Aorta (tissue), 5 donors: ENCODE measurements at regions not wholly inside any gene's neighbourhood (a gene's known extent, or its start where the extent isn't known, plus 50 kb on each side); places are given as distances from the start of the nearest gene placed in this dataset.
"Not testable (repeated sequence)": the region's sequence is repeated elsewhere in the genome, so short reads cannot be mapped to it uniquely, and the experiment has no call there.

Experiments
- ATAC-seq: fragments of 200-7000 bp; cut with Tn5 transposase; one replicate; pipeline ENCODE4 v1.9.1; 2022; ENCODE audit warnings: moderate library complexity; ENCODE audit not compliant: low FRiP score
- DNase-seq, 2 donors: peaks; one replicate each; pipeline ENCODE4 v3.0.0-alpha.2; 2020
- H3K27ac ChIP-seq, 2 donors: one replicate each; pipeline ENCODE4 v1.5.1; 2013; ENCODE audit warnings: low read length in 2 of 2, mild to moderate bottlenecking in 2 of 2, moderate library complexity in 2 of 2, control low read depth in 1 of 2, inconsistent platforms in 1 of 2, low read depth in 1 of 2
- H3K27me3 ChIP-seq, 2 donors: one replicate each; pipeline ENCODE4 v1.6.1; 2013; ENCODE audit warnings: control low read depth in 1 of 2, low read length in 1 of 2, mild to moderate bottlenecking in 1 of 2, moderate library complexity in 1 of 2; ENCODE audit not compliant: insufficient read depth in 2 of 2, control insufficient read depth in 1 of 2
- H3K36me3 ChIP-seq, 2 donors: one replicate each; pipeline ENCODE4 v1.6.1; 2013; ENCODE audit warnings: control low read depth in 1 of 2, low read length in 1 of 2, mild to moderate bottlenecking in 1 of 2; ENCODE audit not compliant: insufficient read depth in 2 of 2, control insufficient read depth in 1 of 2
- H3K4me1 ChIP-seq, 2 donors: one replicate each; pipeline ENCODE4 v1.6.1; 2013; ENCODE audit warnings: low read length in 2 of 2, control low read depth in 1 of 2, mild to moderate bottlenecking in 1 of 2, moderate library complexity in 1 of 2; ENCODE audit not compliant: insufficient read depth in 2 of 2, control insufficient read depth in 1 of 2
- H3K4me3 ChIP-seq, 2 donors: one replicate each; pipeline ENCODE4 v1.5.1; 2013; ENCODE audit warnings: low read length in 2 of 2, control low read depth in 1 of 2, mild to moderate bottlenecking in 1 of 2
- H3K9me3 ChIP-seq: one replicate; pipeline ENCODE4 v1.6.1; 2013; ENCODE audit warnings: mild to moderate bottlenecking, low read length; ENCODE audit not compliant: control insufficient read depth
- WGBS, 2 donors: extraction: QIAGEN DNeasy Blood & Tissue Kit; methylation state at CpG; one replicate each; pipeline ENCODE4 v1.1.7; 2013; 5-methylcytosine and 5-hydroxymethylcytosine counted together
- intact Hi-C, 2 donors: fragments of 100-400 bp; cut with DNase I; formaldehyde crosslinking; loops; one replicate each; pipeline versions ENCODE4 v1.14.2 to v1.15.0; 2022
- donor health status: healthy with polysubstance abuse.
- donor health status: Bipolar disorder and iron deficiency.
- donor health status: DM: no; HTN: no; CAD: no.
- donor health status: DM: no; HTN: no; CAD: no.
- donor health status: DM: yes; HTN: yes; CAD: no.

- intact Hi-C loops, result no loop called here
- DNase-seq (no peak), ATAC-seq (no peak)
- 84 to 94% methylated on average over 2 of the region's 2 CpGs for WGBS, 2 donors
- no peaks in the 10 kb centered on the region for H3K9me3 ChIP-seq
- H3K36me3 ChIP-seq, result no peaks in the 10 kb centered on the region
- H3K27me3 ChIP-seq, result no peaks in the 10 kb centered on the region
- H3K4me1 ChIP-seq, result no peaks in the 10 kb centered on the region
- H3K4me3 ChIP-seq, result no peak overlapping the region
- H3K27ac ChIP-seq, result no peak overlapping the region
These were observed 690.5 kb downstream of the C12orf50 start for GRCh38 chr12:87338681-87339080.

DNA sequence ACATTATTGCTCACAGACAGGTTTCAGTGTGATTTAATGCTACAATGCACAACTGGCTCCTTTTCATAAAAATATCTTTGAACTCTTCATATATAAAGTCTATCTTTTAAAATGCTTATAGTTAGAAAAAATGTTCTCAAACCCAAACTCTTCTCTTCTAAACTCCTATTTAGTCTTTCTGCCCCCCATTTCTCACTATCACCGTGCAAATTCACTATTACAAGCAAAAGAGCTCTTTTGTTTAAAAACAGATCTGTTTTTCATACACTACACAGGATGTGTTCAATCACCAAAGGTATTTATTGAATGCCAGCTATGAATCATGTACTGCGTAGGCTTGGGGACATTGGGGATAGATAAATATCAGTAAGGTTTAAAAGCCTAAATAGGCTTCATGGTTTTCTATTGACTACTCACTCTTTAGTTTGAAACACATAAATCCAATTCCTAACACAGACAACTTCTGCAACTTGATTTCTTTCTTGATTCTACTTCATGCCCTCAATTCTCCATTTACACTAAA lies 692.3 kb downstream of the C12orf50 start:
- H3K4me3 ChIP-seq, result no peak overlapping the region
- no peak overlapping the region for H3K27ac ChIP-seq
- no peaks in the 10 kb centered on the region for H3K27me3 ChIP-seq
- ATAC-seq (no peak), DNase-seq (no peak)
- no peaks in the 10 kb centered on the region for H3K9me3 ChIP-seq
- H3K36me3 ChIP-seq, result no peaks in the 10 kb centered on the region
- H3K4me1 ChIP-seq, result no peaks in the 10 kb centered on the region
- 64 to 65% methylated on average over 2 of the region's 2 CpGs for WGBS, 2 donors
- intact Hi-C loops, result no loop called here

- DNase-seq, result no peak
- 62 to 66% methylated on average over 5 of the region's 5 CpGs for WGBS, 2 donors
- H3K36me3 ChIP-seq, result no peaks in the 10 kb centered on the region
- H3K4me3 ChIP-seq, result no peak overlapping the region
- ATAC-seq, result no peak
- H3K9me3 ChIP-seq, result no peaks in the 10 kb centered on the region
- intact Hi-C loops, result no loop called here
- peaks cover 0 to 4% of the 10 kb centered on the region in 2 donors for H3K4me1 ChIP-seq
- no peaks in the 10 kb centered on the region for H3K27me3 ChIP-seq
- H3K27ac ChIP-seq, result no peak overlapping the region
These were observed 696.0 kb downstream of the C12orf50 start for GRCh38 chr12:87332987-87333726.

- H3K4me3 ChIP-seq, H3K9me3 ChIP-seq, H3K4me1 ChIP-seq, ATAC-seq, H3K36me3 ChIP-seq, H3K27me3 ChIP-seq, intact Hi-C loops, DNase-seq, H3K27ac ChIP-seq: not testable (repeated sequence)
- WGBS, 2 donors, result 97 to 98% methylated on average over 18 to 30 of the region's 30 CpGs
These were observed 699.1 kb downstream of the C12orf50 start for GRCh38 chr12:87330071-87330555.

- DNase-seq (no peak), ATAC-seq (no peak)
- WGBS, 2 donors, result 20 to 23% methylated on average over 2 of the region's 2 CpGs
- peaks cover 2 to 7% of the 10 kb centered on the region in 2 donors for H3K4me1 ChIP-seq
- H3K9me3 ChIP-seq, result no peaks in the 10 kb centered on the region
- H3K4me3 ChIP-seq, result no peak overlapping the region
- intact Hi-C loops, result loop anchor here in 1 of 2 donors (10.0 kb wide), 1 partner anchor 486 kb away; no protein-coding TSS in a partner anchor
- H3K36me3 ChIP-seq, result no peaks in the 10 kb centered on the region
- H3K27me3 ChIP-seq, result no peaks in the 10 kb centered on the region
- H3K27ac ChIP-seq, result peak overlapping the region in 1 of 2 donors; percentile 67
These were observed 699.9 kb downstream of the C12orf50 start for GRCh38 chr12:87329076-87329863.

GRCh38 chr12:87323369-87323768 lies 705.8 kb downstream of the C12orf50 start:
- no peak overlapping the region for H3K27ac ChIP-seq
- no peak overlapping the region for H3K4me3 ChIP-seq
- no peak for DNase-seq
- WGBS, 2 donors, result 3 to 8% methylated on average over 1 of the region's 1 CpG
- intact Hi-C loops, result loop anchor here in 1 of 2 donors (10.0 kb wide), 1 partner anchor 491 kb away; no protein-coding TSS in a partner anchor
- H3K27me3 ChIP-seq, result no peaks in the 10 kb centered on the region
- peaks cover 2 to 8% of the 10 kb centered on the region in 2 donors for H3K4me1 ChIP-seq
- H3K36me3 ChIP-seq, result no peaks in the 10 kb centered on the region
- peak; percentile 74 for ATAC-seq
- H3K9me3 ChIP-seq, result no peaks in the 10 kb centered on the region

DNA sequence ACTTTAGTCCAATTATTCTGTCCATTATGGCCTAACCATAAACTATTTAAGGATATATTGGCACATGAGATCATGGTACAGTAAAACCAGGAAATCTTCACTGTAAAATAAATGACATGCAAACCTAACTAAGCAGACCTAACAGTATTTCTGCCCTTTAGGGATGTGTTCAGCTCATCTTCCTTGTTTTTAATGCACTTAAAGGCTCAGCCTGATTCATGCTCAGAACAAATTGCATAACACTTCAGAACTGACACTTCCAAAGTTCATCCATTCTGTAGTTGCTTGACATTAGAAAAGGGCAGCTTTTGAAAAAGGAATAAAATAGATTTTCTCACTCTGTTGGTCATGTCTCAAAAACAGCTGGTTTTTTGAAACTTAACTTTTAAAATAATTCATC lies 708.5 kb downstream of the C12orf50 start:
- Histone ChIP-seq H3K27ac (no peak overlapping the region), H3K36me3 (no peaks in the 10 kb centered on the region), H3K27me3 (no peaks in the 10 kb centered on the region), H3K4me3 (no peak overlapping the region), H3K9me3 (no peaks in the 10 kb centered on the region), H3K4me1 (peaks cover 4 to 8% of the 10 kb centered on the region in 2 donors)
- intact Hi-C loops, result loop anchor here in 1 of 2 donors (10.0 kb wide), 1 partner anchor 494 kb away; no protein-coding TSS in a partner anchor
- no peak for DNase-seq
- ATAC-seq, result no peak

DNA sequence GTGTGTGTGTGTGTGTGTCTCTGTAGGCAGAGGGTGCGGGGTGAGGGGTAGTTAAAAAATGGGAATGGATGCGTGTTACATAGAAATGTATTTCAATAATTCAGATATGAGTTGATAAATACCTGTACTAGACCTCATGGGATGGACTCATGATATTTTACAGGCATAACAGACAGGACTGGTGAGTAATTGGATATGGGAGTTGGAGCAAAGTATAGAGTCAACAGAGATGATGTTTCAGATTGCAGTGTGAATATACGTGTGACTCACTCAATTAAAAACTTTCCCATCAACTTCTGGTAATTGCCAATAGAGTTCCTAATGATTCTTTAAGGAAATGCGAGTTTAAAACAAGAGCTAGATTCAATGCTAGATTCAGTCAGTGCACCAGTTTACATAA lies 711.9 kb downstream of the C12orf50 start:
- Histone ChIP-seq H3K4me1 (peaks cover 2 to 3% of the 10 kb centered on the region in 2 donors), H3K9me3 (no peaks in the 10 kb centered on the region), H3K36me3 (no peaks in the 10 kb centered on the region), H3K27me3 (no peaks in the 10 kb centered on the region), H3K27ac (no peak overlapping the region), H3K4me3 (no peak overlapping the region)
- intact Hi-C loops, result loop anchor here in 1 of 2 donors (10.0 kb wide), 1 partner anchor 183 kb away; no protein-coding TSS in a partner anchor
- 64 to 82% methylated on average over 4 of the region's 4 CpGs for WGBS, 2 donors
- DNase-seq, result no peak
- ATAC-seq, result no peak
